Body of pancreas (tissue), 4 donors: ENCODE measurements at regions not wholly inside any gene's neighbourhood (a gene's known extent, or its start where the extent isn't known, plus 50 kb on each side); places are given as distances from the start of the nearest gene placed in this dataset.

Experiments used
- CTCF ChIP-seq, 7 experiments: fragments of 450-650 bp in 4 of 7; fragments of 200-600 bp in 3 of 7; sonication (generic) in 3 of 7; IDR thresholded peaks; one replicate each; pipeline ENCODE4 v1.5.1; 2016 to 2019; ENCODE audit warnings: antibody characterized with exemption in 7 of 7
- POLR2A ChIP-seq, 3 donors: fragments of 450-650 bp; IDR thresholded peaks; one replicate each; pipeline ENCODE4 v1.6.1; 2016; ENCODE audit warnings: antibody characterized with exemption in 3 of 3, mild to moderate bottlenecking in 2 of 3

GRCh38 chr1:82686774-82687173, 886.0 kb downstream of the ADGRL2 start:
- TF ChIP-seq CTCF (IDR thresholded peaks at IDR 0.05) = no peak
- no peak for TF ChIP-seq POLR2A (IDR thresholded peaks at IDR 0.05)
